T-helper 1 cell treated with Interleukin-12 subunit alpha and Interleukin-12 subunit beta and Interleukin-4 antibody, amounts not matched to agents 30 ng/mL and 1 ng/mL, for 36 hours (primary cell): ENCODE measurements at regions not wholly inside any gene's neighbourhood (a gene's known extent, or its start where the extent isn't known, plus 50 kb on each side); places are given as distances from the start of the nearest gene placed in this dataset.
"Not testable (repeated sequence)": the region's sequence is repeated elsewhere in the genome, so short reads cannot be mapped to it uniquely, and the experiment has no call there.

Experiments
- intact Hi-C: fragments of 100-400 bp; cut with micrococcal nuclease; formaldehyde crosslinking; loops from one replicate; pipeline ENCODE4 v1.15.1; 2024

DNA sequence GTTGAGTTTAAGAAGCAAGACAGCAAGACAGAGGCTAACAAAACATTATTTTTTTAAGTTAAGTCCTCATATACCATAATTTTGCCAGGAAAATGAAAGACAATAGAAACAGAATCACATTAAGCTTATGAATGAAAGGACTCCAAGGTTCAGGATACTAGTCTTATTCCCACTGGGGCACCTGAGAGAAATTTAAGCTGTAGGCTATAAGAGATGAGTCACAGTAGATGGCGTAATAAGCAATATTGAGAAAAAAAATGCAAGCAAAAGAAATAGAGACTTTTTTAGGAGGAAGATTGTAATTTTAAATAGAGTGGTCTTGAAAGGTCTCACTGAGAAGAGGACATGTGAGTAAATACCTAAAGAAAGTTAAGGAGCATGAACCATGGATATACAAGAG, 57.1 kb upstream of the KIF2B start:
- intact Hi-C loops = no loop called here

DNA sequence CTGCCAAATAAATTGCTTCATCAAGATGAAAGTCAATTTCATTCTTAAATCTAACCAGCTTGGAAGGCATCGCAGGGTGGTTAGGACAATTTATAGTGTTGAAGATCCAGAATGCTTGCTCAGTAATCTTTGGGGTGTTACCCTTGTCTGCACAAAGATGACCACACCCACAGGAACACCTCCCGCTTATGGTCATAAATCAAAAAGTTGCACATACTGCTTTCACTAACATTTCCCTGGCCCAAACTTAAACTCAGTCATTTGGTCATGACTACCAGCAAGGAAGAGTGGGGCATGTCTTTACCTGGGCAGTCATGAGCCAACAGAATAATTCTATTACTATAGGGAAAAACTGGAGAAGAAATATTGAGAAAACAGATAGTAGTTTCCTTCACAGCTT, 57.6 kb upstream of the KIF2B start:
- intact Hi-C loops = no loop called here

DNA sequence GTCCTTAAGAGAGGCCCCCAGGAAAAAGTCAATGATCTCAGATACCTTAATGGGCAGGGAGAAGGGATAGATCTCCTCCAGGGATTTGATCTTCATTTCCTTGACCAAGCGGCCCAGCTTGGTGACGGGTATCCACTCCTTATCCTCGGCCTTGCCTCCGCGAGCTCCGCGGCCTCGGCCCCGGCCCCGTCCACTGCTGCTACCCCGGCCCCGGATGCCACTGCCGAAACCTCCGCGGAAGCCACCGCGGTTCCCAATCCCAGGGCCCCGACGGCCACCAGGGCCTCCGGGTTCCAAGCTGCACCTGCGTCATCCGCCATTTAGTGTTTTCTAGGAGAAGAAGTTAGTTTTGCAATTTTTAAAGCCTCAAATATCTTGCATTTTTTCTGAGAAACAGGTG, 65.2 kb upstream of the KIF2B start:
- intact Hi-C loops = no loop called here

- intact Hi-C loops = not testable (repeated sequence)
Measured at GRCh38 chr17:53757116-53757515, 65.6 kb upstream of the KIF2B start.

DNA sequence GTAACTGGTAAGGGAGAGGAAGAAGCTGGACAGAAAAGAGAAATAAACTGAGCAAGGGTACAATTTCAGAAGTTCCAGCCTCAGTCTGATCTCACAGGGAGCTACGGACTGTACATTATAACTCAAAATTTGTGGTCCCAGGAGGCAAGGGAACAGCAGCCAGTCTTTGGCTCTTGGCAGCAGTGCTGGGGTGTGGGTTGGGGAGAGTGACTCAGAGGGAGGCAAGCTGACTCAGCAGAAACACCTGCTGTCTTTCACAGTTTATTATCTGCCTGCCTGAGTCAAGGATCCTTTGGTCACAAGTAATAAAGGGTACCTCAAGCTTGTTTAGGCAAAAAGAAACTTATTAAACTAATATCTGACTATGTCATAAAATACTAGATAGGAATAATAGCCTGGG, 73.5 kb upstream of the KIF2B start:
- intact Hi-C loops = no loop called here

GRCh38 chr17:53748159-53748820, 74.4 kb upstream of the KIF2B start:
- intact Hi-C loops = not testable (repeated sequence)

DNA sequence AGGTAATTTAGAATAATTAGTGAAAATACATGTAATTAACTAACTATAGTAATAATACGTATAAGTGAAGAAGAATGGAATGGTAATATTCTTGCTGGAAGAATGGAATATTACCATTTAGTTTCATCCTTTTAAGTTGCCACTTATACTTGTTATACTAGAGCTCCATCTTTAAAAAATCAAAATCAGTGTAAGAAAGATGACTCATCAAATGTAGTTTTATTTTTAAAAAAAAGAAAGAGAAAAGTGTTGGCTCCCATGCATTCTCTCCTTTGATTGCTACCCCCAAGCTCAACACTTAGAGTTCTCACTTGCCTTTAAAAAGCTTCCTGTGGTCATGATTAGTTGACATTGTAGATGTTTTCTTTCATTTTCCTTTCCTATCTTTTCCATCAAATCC, 82.4 kb upstream of the KIF2B start:
- intact Hi-C loops = no loop called here

DNA sequence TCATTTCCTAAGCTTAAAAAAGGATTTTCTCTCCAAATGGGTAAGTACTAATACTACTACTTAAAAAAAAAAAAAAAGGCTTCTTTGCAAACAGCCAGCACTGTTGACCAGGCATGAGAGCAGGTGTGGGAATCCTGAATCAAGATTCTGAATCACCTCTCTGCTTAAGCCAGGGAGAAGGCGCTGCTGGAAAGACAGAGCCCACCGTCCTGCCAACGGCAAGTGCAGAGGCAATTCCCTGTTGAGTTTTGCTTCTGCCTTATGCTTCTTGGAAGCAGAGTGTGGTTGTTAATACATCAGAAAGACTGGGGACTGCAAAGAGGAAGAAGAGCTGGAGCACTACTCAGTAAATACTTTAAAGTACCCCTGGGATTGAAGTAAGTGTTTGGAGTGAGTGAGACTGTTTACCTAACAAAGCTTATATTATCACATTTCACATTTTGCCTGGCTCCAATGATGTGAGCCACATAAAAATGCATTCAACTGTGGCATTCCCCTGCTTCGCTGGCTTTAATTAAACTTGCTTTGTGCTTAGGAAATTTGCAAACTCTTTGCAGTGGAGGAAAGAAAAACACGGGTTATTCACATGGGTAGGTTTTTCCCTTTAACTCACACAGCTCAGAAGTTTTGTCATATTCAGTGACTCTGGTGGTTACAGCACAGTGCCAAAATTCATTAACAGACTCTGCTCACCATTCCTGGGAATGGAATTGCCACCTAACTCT, 86.0 kb upstream of the KIF2B start:
- intact Hi-C loops = no loop called here

DNA sequence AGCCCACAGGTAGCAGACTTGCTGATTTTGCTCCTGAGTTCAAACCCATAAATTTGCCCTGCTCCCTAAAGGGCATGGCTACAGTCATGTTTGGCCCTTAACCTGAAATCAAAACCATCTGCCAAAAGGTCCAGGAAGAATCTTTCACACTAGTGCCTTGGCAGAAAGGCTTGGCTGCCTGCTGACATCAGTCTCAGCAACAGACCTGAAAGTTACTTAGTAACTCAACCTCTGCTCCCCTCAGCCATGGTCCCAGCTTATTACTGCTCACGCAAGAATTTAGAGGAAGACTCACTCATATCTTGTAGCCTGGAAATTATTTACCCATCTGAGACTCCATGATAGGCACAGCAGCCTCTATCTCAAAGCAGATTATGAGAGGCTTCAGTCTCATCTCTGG, 98.0 kb upstream of the KIF2B start:
- intact Hi-C loops = no loop called here

GRCh38 chr17:53722407-53722806, 100.3 kb upstream of the KIF2B start:
- intact Hi-C loops = no loop called here

DNA sequence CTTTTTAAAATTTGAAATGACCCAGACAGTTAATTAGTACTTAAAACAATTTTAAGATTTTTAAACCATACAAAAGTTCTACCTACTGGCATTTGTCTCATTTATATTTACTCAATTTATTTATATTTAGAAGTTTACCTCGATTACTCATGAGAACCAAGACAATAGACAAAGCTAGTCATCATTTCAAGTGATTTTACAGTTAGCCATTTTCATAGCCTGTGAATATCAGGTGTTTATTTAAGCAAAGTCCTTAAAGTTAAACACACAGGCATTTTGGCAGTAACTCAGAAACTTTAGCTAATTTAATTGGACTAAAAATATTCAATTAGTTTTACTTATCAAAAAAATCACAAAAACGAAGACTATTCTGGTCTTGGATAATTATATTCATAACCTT, 101.6 kb upstream of the KIF2B start:
- intact Hi-C loops = no loop called here

DNA sequence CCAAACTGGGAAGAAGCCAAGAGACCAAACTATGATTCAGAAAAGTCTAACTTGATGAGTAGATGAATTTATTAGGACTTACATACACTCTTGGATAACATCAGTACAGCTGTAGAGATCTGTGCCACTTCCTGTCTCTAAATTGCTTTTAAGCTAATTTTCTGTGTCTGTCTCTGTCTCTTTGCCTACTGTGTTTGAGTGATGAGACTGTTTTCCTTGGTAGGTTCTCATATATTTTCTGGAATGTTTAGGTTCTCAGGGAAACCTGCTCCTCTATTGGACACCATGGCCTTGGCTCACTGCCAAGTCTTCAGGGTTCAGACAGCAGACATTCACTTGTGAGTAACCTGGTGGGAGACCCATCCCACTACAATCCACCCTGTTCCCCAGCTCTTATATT, 103.5 kb upstream of the KIF2B start:
- intact Hi-C loops = no loop called here

- intact Hi-C loops = no loop called here
Measured at GRCh38 chr17:53707566-53707965, 115.2 kb upstream of the KIF2B start.

GRCh38 chr17:53696286-53696685, 126.4 kb upstream of the KIF2B start:
- intact Hi-C loops = no loop called here

GRCh38 chr17:53687324-53687723, 135.4 kb upstream of the KIF2B start:
- intact Hi-C loops = no loop called here

DNA sequence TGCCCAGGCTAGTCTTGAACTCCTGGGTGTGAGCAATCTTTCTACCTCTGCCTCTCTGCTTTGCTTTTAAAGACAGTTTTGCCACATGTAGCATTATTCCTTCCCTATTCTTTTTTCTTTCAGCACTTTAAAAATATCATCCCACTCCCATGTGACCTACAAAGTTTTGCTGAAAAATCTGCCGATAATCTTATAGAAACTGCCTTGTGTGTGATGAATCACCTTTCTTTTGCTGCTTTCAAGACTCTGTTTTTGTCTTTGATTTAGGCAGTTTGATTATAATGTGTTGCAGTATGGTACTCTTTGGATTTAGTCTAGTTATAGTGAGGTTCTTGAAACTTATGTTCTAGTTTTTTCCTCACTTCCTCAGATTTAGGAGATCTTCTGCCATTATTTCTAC, 142.0 kb upstream of the KIF2B start:
- intact Hi-C loops = no loop called here

DNA sequence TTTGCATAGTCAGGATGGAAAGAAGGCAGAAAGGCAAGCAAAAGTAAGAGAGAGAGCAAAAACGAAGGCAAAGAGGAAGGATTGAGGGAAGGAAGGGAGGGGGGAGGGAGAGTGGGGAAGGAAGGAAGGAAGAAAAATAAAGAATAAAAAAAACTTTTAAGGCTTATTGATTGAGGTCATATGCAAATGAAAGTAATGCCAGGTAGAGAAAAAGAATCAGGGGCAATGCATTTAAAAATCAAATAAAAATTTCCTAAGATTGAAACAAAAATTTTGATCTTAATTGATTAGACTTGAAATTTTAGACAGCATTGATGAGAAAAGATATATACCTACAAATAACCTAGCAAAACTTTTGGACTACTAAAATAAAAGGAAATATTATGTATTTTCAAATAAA, 153.9 kb upstream of the KIF2B start:
- intact Hi-C loops = no loop called here

GRCh38 chr17:53662608-53663007, 160.1 kb upstream of the KIF2B start:
- intact Hi-C loops = no loop called here

DNA sequence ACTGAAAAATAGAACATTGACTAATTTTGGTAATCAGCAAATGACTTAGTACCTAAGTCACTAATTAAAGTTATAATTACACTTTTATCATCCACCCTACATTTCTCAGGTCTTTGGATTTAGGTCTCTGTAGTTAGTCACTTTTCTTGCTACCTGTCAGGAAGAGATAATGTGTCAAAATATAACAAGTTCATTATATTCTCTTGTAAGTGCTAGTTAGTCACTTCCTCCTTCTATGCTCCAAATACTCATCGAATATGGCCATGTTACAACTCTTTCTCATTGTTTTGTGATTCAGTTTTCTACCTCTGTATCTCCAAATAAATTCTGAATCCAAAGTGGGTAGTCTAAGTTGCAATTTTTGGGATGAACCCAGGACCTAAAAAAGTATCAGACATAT, 163.5 kb upstream of the KIF2B start:
- intact Hi-C loops = no loop called here

- intact Hi-C loops = no loop called here
Measured at GRCh38 chr17:53655591-53655990, 167.1 kb upstream of the KIF2B start.

GRCh38 chr17:53649201-53649600, 173.5 kb upstream of the KIF2B start:
- intact Hi-C loops = no loop called here

GRCh38 chr17:53646835-53647234, 175.9 kb upstream of the KIF2B start:
- intact Hi-C loops = no loop called here

DNA sequence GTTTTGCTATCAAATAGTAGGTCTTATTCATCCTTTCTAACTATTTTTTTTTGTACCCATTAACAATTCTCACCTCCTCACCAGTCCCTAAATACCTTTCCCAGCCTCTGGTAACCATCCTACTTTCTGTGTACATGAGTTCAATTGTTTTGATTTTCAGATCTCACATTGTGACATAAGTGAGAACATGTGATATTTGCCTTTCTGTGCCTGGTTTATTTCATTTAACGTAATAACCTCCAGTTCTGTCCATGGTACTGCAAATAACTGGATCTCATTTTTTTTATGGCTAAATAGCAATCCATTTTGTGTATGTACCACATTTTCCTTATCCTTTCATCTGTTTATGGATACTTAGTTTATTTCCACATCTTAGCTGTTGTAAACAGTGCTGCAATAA, 181.9 kb upstream of the KIF2B start:
- intact Hi-C loops = no loop called here
